IPS-20b (cell line): ENCODE measurements at regions not wholly inside any gene's neighbourhood (a gene's known extent, or its start where the extent isn't known, plus 50 kb on each side); places are given as distances from the start of the nearest gene placed in this dataset.

ENCODE experiments used
- H3K27ac ChIP-seq: one replicate; pipeline ENCODE4 v1.5.1; 2013; ENCODE audit warnings: low read length
- H3K27me3 ChIP-seq: 2 replicates; pipeline ENCODE4 v1.6.1; 2013; ENCODE audit warnings: mild to moderate bottlenecking, low read length, inconsistent platforms; ENCODE audit not compliant: insufficient read depth
- H3K36me3 ChIP-seq: 2 replicates; pipeline ENCODE4 v1.6.1; 2013; ENCODE audit warnings: low read depth, mild to moderate bottlenecking, inconsistent platforms, low read length, moderate library complexity; ENCODE audit not compliant: insufficient read depth
- H3K4me1 ChIP-seq: 2 replicates; pipeline ENCODE4 v1.6.1; 2013; ENCODE audit warnings: mild to moderate bottlenecking, control low read depth, inconsistent platforms, low read length, moderate library complexity; ENCODE audit not compliant: insufficient read depth
- H3K4me3 ChIP-seq: 2 replicates; pipeline ENCODE4 v1.5.1; 2013; ENCODE audit warnings: mild to moderate bottlenecking, low read length, inconsistent platforms
- H3K9ac ChIP-seq: 2 replicates; pipeline ENCODE4 v1.6.1; 2013; ENCODE audit warnings: low read depth, mild to moderate bottlenecking, inconsistent platforms, low read length, moderate library complexity
- H3K9me3 ChIP-seq: 2 replicates; pipeline ENCODE4 v1.6.1; 2013; ENCODE audit warnings: mild to moderate bottlenecking, low read depth, low read length, inconsistent platforms; ENCODE audit not compliant: insufficient read depth

DNA sequence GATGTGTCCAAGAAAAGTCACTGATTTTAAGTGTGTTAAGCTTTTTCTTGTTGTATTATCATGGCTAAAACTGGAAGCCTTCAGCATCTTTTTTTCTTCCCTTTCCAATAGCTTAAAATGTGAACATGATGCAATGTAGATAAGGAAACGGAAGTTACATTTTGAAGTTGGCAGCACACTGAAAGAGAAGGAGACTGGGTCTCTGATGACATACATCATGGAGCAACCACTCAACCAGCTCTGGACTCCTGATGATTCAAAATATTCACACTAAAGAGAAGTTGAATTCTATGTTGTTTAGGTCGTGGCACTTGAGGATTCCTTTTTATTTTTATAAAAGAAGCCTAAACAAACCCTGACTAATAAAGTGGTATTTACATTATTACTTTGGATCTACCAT, 488.3 kb upstream of the ALCAM start:
- no peak overlapping the region for H3K27ac ChIP-seq
- no peaks in the 10 kb centered on the region for H3K27me3 ChIP-seq
- no peaks in the 10 kb centered on the region for H3K9me3 ChIP-seq

DNA sequence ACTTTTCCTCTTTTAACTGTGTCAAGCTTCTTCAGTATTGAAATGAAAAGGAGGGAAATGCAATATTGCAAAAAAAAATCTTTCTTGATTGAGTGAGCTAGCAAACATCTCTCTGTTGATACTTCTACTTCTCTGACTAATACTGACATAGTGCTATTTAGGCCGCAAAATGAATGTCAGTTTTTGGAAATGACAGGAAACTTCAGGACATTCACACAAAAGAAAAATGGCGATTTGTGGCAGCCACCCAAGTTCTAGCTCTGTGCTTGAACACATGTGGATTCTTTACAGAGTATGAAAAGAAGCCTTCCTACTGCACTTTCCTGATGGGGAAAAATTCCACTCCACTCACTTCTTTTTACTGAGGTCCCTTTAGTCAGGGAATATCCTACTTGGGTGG, 486.8 kb upstream of the ALCAM start:
- Histone ChIP-seq H3K9me3 (no peaks in the 10 kb centered on the region), H3K4me1 (0 out of 2 replicates have a peak, but pooled peaks cover 6% of the 10 kb centered on the region), H3K27ac (no peak overlapping the region), H3K4me3 (no peak overlapping the region), H3K9ac (no peak overlapping the region), H3K27me3 (no peaks in the 10 kb centered on the region), H3K36me3 (no peaks in the 10 kb centered on the region)

More for the DNA sequence above, 488.3 kb upstream of the ALCAM start:
- no peaks in the 10 kb centered on the region for H3K36me3 ChIP-seq
- H3K4me1 ChIP-seq = 0 out of 2 replicates have a peak, but pooled peaks cover 6% of the 10 kb centered on the region
- no peak overlapping the region for H3K9ac ChIP-seq
- no peak overlapping the region for H3K4me3 ChIP-seq

- no peak overlapping the region for H3K9ac ChIP-seq
- H3K4me3 ChIP-seq = no peak overlapping the region
- peaks cover 3% of the 10 kb centered on the region; the same call in 1 of the 2 replicates for H3K4me1 ChIP-seq
These were observed 481.4 kb upstream of the ALCAM start for GRCh38 chr3:104885214-104885814.

DNA sequence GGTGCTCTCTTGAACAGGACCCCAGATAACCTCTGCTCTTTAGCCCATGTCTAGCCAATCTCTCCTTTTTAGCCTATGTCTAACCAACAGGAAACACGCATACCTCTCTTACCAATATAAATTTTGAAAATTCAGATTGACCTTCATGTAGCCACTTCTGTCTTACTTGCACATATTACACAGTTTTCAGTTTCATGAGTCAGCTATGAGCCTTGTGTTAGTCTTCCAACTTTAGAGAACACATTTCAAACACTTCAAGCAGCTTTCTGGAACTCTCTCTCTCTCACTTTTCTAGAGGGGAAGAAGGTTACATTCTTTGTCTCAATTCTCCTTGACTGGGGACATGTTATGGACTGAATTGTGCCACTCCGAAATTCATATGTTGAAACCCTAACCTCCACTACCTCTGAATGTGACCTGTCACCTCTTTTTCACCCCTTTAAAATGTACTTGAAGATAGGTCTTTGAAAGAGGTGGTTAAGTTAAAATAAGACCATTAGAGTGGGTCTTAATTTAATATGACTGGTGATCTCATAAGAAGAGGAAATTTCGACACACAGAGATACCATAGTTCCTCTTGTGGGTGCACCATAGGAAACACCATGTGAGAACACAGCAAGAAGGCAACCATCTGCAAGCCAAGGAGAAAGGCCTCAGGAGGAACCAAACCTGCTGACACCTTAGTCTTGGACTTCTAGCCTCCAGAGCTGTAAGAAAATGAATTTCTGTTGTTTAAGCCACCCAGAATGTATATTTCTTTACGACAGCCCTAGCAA, 480.3 kb upstream of the ALCAM start:
- no peaks in the 10 kb centered on the region for H3K9me3 ChIP-seq
- H3K4me3 ChIP-seq = no peak overlapping the region
- H3K27ac ChIP-seq = no peak overlapping the region
- peaks cover 3% of the 10 kb centered on the region; the same call in 1 of the 2 replicates for H3K4me1 ChIP-seq
- no peaks in the 10 kb centered on the region for H3K27me3 ChIP-seq
- H3K9ac ChIP-seq = no peak overlapping the region
- H3K36me3 ChIP-seq = no peaks in the 10 kb centered on the region

More at GRCh38 chr3:104885214-104885814, 481.4 kb upstream of the ALCAM start:
- no peaks in the 10 kb centered on the region for H3K9me3 ChIP-seq
- no peaks in the 10 kb centered on the region for H3K27me3 ChIP-seq
- no peaks in the 10 kb centered on the region for H3K36me3 ChIP-seq
- no peak overlapping the region for H3K27ac ChIP-seq

GRCh38 chr3:104887069-104887468, 479.6 kb upstream of the ALCAM start:
- Histone ChIP-seq H3K36me3 (no peaks in the 10 kb centered on the region), H3K4me1 (peaks cover 3% of the 10 kb centered on the region; the same call in 1 of the 2 replicates), H3K27ac (no peak overlapping the region), H3K9ac (no peak overlapping the region), H3K9me3 (no peaks in the 10 kb centered on the region), H3K27me3 (no peaks in the 10 kb centered on the region), H3K4me3 (no peak overlapping the region)

- H3K9ac ChIP-seq = no peak overlapping the region
- no peak overlapping the region for H3K4me3 ChIP-seq
- H3K36me3 ChIP-seq = no peaks in the 10 kb centered on the region
- no peaks in the 10 kb centered on the region for H3K27me3 ChIP-seq
- H3K9me3 ChIP-seq = no peaks in the 10 kb centered on the region
- H3K4me1 ChIP-seq = peaks cover 3% of the 10 kb centered on the region; the same call in 1 of the 2 replicates
- no peak overlapping the region for H3K27ac ChIP-seq
These were observed 479.1 kb upstream of the ALCAM start for GRCh38 chr3:104887619-104888018.

- Histone ChIP-seq H3K4me1 (no peaks in the 10 kb centered on the region), H3K27me3 (no peaks in the 10 kb centered on the region), H3K9me3 (no peaks in the 10 kb centered on the region), H3K4me3 (no peak overlapping the region), H3K27ac (no peak overlapping the region), H3K36me3 (no peaks in the 10 kb centered on the region), H3K9ac (no peak overlapping the region)
These were observed 474.7 kb upstream of the ALCAM start for GRCh38 chr3:104892044-104892443.

GRCh38 chr3:104896624-104897023, 470.1 kb upstream of the ALCAM start:
- H3K27me3 ChIP-seq = no peaks in the 10 kb centered on the region
- H3K4me1 ChIP-seq = no peaks in the 10 kb centered on the region
- no peak overlapping the region for H3K9ac ChIP-seq
- no peak overlapping the region for H3K4me3 ChIP-seq
- no peaks in the 10 kb centered on the region for H3K9me3 ChIP-seq
- no peaks in the 10 kb centered on the region for H3K36me3 ChIP-seq
- no peak overlapping the region for H3K27ac ChIP-seq

- Histone ChIP-seq H3K4me3 (no peak overlapping the region), H3K36me3 (no peaks in the 10 kb centered on the region), H3K27ac (no peak overlapping the region), H3K27me3 (no peaks in the 10 kb centered on the region), H3K9ac (no peak overlapping the region), H3K9me3 (no peaks in the 10 kb centered on the region), H3K4me1 (no peaks in the 10 kb centered on the region)
These were observed 465.3 kb upstream of the ALCAM start for GRCh38 chr3:104901396-104901795.

- H3K27ac ChIP-seq = no peak overlapping the region
- H3K9ac ChIP-seq = no peak overlapping the region
- no peaks in the 10 kb centered on the region for H3K4me1 ChIP-seq
- H3K27me3 ChIP-seq = no peaks in the 10 kb centered on the region
- no peak overlapping the region for H3K4me3 ChIP-seq
- H3K9me3 ChIP-seq = no peaks in the 10 kb centered on the region
- no peaks in the 10 kb centered on the region for H3K36me3 ChIP-seq
These were observed 463.6 kb upstream of the ALCAM start for GRCh38 chr3:104903064-104903463.

- Histone ChIP-seq H3K4me1 (peaks cover 9% of the 10 kb centered on the region), H3K9me3 (no peaks in the 10 kb centered on the region), H3K36me3 (no peaks in the 10 kb centered on the region), H3K4me3 (no peak overlapping the region), H3K9ac (no peak overlapping the region), H3K27ac (no peak overlapping the region), H3K27me3 (no peaks in the 10 kb centered on the region)
These were observed 460.6 kb upstream of the ALCAM start for GRCh38 chr3:104906001-104906639.

- H3K27me3 ChIP-seq = no peaks in the 10 kb centered on the region
- H3K36me3 ChIP-seq = no peaks in the 10 kb centered on the region
- peaks cover 9% of the 10 kb centered on the region for H3K4me1 ChIP-seq
- H3K9ac ChIP-seq = no peak overlapping the region
- no peak overlapping the region for H3K27ac ChIP-seq
- no peaks in the 10 kb centered on the region for H3K9me3 ChIP-seq
- H3K4me3 ChIP-seq = no peak overlapping the region
These were observed 459.2 kb upstream of the ALCAM start for GRCh38 chr3:104907507-104907906.
